ENCODE measurements at regions not wholly inside any gene's neighbourhood (a gene's known extent, or its start where the extent isn't known, plus 50 kb on each side); places are given as distances from the start of the nearest gene placed in this dataset.

GRCh38 chr9:8262625-8263622 lies 463.3 kb upstream of the DMAC1 start:
- no peak for DNase-seq (ENCODE audit: low read depth in 1 of 2, low spot score in 1 of 2)

DNA sequence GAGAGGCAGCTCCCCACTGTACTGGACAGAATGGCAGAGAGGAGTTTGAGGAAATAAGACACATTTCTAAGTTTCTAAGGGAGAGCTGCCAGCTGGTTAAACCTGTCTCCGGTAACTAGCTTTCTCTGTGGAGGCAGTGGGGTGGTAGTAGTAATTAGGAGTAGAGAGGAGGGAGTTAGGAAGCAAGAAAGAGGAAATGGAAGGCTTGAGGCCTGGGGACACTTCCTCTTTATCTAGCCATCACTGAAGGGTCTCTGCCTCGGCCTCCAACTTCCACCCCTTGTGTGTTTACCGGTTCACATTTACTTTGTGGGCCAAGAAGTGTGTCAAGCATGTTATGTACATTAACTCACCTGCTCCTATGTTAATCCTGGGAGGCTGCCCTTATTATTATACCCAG lies 462.2 kb upstream of the DMAC1 start:
- no peak for DNase-seq (ENCODE audit: low read depth in 1 of 2, low spot score in 1 of 2)

DNA sequence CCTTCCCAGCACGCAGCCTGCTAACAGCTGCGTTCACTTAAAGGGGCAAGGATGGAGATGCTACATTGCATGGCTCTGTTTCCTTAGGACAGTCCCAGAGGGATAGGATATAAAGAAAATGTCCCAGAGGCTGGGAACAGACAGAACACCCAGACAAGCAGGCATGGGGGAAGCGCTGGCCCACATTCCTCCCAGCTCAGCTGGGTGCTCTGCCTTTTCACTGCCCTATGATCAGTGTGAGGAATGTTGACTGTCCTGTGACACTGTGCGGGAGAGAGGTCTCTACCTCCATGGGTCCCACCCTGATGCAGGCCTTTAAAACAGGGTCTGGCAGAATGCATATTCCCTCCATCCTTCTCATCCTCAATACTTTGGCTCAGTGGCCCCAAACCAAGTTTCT lies 459.4 kb upstream of the DMAC1 start:
- DNase-seq (ENCODE audit: low read depth in 1 of 2, low spot score in 1 of 2) = no peak

DNA sequence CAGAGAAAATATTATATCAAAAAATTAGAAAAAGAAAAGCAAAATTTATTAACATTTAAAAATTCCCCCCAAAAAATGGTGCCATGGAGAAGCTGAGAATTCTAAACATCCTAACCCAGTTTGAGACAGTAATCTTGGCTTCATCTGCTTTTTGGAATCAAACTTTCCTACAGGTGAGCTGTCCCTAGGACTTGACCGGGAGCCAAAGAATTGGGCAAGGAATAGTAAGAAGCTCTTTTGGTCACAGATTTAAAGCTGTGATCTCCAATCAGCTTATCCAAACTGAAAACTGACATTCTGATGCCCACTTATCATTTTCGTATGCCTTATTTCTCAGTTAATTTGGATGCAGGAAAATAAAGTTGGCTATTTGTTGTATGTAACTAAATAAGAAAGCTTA lies 457.3 kb upstream of the DMAC1 start:
- DNase-seq (ENCODE audit: low read depth in 1 of 2, low spot score in 1 of 2) = no peak

DNA sequence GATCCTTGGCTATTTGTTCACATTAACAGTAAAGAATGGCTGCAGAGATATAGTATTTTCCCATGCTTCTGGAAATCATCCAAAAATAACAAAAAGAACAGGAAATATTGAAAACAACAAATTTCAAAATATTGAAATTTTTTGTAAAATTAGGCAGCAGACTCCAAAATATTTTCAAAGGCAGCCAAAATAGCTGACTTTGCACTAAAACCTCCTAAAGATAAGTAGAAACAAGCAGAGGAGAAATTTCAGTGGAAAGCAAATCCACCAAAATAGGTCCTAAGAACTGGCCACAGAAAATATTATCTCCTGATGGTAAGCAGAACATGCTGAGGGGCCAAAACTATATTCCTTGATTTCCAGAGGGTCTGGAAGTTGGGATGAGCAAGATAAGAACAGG lies 456.3 kb upstream of the DMAC1 start:
- no peak for DNase-seq (ENCODE audit: low read depth in 1 of 2, low spot score in 1 of 2)

DNA sequence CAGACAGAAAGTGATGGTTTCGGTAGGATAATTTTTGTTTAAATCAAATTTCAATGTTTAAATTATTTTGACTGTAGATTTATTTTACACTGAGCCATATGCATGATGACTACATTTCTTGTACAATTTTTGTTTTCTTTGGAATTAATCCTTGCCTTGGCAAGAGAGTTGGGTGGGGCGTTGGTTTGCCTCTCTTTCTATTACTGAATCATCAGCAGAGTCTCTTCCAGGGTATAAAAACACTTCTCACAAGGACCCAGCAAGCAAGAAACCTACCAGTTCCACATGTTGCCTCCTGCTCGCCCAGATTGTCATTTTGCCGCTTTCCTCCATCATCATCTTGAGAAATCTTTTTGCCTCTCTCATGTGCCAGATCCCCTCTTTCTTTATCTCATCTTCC lies 455.0 kb upstream of the DMAC1 start:
- no peak for DNase-seq (ENCODE audit: low read depth in 1 of 2, low spot score in 1 of 2)

DNA sequence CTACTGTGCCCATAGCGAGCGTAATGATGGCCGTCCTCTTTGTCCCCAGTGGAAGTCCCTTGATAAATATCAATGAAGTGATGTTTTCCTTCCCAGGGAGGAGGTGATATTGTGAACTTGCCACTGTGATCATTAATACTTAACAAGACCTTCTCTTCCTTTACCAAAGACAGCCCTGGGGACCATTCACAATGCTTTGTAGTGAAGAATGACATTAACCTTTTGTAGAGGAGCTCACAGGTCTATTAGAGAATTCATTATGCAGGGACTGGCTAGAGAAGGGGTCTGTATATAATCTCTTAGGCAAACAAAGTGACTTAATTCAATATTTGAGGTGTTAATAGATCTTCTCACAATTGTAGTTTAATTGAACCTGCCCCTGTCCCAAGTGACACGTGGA lies 452.9 kb upstream of the DMAC1 start:
- no peak for DNase-seq (ENCODE audit: low read depth in 1 of 2, low spot score in 1 of 2)

DNA sequence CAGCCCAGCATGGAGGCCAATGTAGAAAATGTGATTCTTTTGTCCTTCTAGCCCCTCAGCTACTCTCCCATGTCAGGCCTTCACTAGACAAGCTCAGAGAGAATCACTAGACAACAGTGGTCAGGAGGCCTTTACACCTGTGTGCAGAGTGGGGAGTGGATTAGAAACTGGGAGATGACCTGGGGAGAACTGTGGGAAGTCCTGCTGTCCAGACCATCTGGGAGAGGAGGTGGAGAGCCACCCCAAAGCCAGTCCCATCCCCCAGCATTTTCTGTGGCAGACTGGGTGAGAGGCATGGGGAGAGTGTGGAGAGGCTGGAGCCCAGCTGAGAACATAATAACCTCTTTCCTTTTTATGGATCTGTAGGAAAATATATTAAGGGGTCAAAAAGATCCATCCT lies 452.0 kb upstream of the DMAC1 start:
- DNase-seq (ENCODE audit: low read depth in 1 of 2, low spot score in 1 of 2) = no peak

- no peak for DNase-seq (ENCODE audit: low read depth in 1 of 2, low spot score in 1 of 2)
Observed at GRCh38 chr9:8244505-8245092, 445.0 kb upstream of the DMAC1 start.

DNA sequence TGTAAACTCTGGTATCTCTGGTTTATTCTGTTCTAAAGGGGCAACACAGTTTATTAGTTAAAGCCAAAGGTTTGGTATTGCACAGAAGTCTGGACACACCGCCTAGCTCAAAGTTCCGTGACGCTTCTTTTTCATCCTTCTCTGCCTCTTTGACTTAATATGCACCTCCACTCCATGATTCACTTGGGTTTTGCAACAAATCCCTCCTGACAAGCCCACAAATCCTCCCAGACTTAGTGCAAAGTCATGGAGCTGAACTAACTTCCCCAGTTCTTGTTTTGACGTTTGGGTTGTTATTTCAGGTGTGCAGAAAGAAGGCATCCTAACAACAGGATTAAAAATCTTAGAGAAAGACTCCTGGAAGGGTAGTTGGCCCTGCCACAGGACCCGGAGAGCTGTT lies 441.6 kb upstream of the DMAC1 start:
- no peak for DNase-seq (ENCODE audit: low read depth in 1 of 2, low spot score in 1 of 2)

GRCh38 chr9:8237096-8237495 lies 437.5 kb upstream of the DMAC1 start:
- no peak for DNase-seq (ENCODE audit: low read depth in 1 of 2, low spot score in 1 of 2)

DNA sequence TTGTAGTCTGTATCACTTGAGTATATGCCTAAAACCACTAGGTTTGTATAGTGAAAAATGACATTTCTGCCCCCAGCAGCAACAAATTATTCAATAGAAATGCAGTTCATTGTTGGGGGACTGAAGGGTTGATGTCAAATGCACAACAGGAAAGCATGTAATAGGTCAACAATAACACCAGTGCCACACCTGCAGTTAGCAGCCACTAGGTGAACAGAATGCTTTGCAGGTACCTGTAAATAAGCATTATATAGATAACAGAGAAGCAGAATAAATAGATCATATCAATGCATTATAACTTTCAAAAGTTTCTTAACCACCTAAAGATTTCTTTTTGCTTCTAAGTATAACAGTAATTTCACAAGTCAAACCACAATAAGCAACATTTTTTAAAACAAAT lies 435.9 kb upstream of the DMAC1 start:
- no peak for DNase-seq (ENCODE audit: low read depth in 1 of 2, low spot score in 1 of 2)

GRCh38 chr9:8234316-8234715 lies 434.7 kb upstream of the DMAC1 start:
- no peak for DNase-seq (ENCODE audit: low read depth in 1 of 2, low spot score in 1 of 2)

DNA sequence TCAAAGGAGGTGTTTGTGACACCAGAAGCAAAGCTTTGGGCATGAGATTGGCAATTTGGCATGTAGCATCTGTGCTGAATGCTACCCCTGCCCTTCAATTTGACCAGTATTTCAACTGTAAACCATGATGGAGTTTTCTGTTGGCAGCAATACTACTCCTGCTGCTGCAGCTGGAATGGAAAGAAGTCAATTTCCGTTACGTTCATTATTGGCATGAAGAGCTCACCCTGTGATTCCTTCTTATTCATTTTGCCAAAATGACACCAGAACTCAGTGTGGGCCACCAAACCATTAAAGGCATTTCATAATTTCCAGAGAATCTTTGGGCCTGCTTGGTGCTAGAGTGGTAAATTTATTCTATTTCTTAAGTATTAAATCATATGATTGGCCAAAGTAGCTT lies 433.1 kb upstream of the DMAC1 start:
- DNase-seq (ENCODE audit: low read depth in 1 of 2, low spot score in 1 of 2) = no peak

DNA sequence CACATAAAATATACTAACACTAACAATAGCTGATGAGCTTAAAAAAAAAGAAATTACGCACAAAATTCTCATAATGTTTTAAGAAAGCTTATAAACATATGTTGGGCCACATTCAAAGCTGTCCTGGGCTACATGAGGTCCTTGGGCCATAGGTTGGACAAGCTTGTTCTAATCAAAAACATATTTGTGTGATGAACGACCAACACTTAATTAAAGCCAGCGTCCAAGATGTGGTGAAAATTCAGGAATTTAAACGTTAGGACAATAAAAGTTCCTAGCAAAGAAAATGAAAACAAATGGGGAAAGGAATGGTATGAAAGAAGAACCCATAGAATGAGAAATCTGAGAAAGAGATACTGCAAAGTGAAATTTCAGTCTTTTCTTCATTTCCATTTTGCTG lies 429.6 kb upstream of the DMAC1 start:
- DNase-seq (ENCODE audit: low read depth in 1 of 2, low spot score in 1 of 2) = no peak

GRCh38 chr9:8224381-8224801 lies 424.8 kb upstream of the DMAC1 start:
- DNase-seq (ENCODE audit: low read depth in 1 of 2, low spot score in 1 of 2) = no peak

- no peak for DNase-seq (ENCODE audit: low read depth in 1 of 2, low spot score in 1 of 2)
Observed at GRCh38 chr9:8223861-8224260, 424.3 kb upstream of the DMAC1 start.

DNA sequence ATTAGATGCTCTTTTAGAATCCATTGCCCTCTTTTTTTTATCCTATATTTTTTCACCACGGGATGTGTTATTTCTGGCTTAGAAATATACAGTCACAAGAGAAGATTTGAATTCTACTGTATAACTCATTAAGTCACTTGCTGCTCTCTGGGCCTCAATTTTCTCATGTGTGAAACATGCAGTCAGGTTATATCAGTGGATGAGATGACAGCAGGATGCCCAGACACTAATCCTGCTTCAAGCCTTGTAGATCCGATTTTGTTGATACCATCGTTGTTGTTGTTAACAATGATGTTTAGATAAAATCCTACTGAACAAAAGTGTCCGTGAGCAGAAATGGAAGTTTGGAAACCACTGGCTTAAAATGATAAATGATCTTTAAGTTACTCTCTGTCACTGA lies 421.9 kb upstream of the DMAC1 start:
- no peak for DNase-seq (ENCODE audit: low read depth in 1 of 2, low spot score in 1 of 2)

DNA sequence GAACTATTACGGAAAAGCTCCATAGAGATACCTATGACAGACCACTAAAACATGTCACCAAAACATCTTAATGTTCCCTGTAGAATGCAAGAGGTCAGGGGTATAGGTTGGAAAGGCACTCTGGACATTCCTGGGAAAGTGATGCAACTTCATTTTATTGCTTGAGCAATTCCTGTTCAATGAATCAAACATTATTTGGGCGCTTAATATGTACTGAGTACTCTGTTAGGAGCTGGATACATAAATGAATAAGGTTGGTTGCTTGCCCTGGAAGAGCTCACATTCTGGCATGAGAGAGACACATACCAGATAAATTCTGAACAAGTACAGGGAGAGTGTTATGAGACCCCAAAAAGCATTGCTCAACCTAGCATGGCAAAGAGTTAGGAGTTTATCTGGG lies 408.9 kb upstream of the DMAC1 start:
- no peak for DNase-seq (ENCODE audit: low read depth in 1 of 2, low spot score in 1 of 2)

GRCh38 chr9:8207596-8207995 lies 408.0 kb upstream of the DMAC1 start:
- no peak for DNase-seq (ENCODE audit: low read depth in 1 of 2, low spot score in 1 of 2)

- no peak for DNase-seq (ENCODE audit: low read depth in 1 of 2, low spot score in 1 of 2)
Observed at GRCh38 chr9:8206720-8207119, 407.1 kb upstream of the DMAC1 start.

DNA sequence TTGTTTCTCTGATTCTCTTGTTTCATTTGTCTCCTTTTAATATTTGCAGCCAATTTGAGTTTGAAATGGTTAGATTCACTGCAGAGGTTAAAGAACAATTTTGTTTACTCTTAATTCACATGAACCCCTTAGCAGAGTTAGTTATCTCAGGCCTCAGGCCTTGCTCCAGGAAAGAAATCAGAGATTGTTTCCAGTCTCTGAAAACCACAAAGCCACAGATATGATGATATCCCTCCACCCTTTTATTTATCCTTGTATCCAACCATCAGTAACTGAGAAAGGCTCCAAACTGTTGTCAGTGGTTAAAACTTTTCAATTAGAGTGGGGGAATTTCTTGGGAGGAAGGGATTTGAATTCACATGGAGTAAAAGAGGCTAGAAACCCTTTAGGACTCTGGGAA lies 406.0 kb upstream of the DMAC1 start:
- no peak for DNase-seq (ENCODE audit: low read depth in 1 of 2, low spot score in 1 of 2)

DNA sequence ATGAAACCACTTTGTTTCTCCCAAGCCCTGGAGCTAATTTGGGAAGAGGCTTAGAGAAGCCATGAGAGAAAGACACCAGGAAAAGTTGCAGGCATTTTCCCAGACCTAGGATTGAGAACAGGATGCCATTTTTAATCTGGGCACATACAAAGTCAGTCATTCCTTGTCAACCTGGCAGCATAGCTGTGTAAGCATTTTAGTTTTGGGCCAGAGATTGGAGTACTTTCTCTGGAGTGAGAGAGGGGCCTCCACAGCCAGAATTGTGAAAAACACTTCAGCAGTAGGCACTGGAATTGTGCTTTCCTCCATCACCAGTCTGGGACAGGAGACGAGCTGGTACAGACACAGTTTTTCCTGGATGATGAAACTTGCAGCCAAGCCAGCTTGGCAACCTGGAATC lies 390.3 kb upstream of the DMAC1 start:
- DNase-seq (ENCODE audit: low read depth in 1 of 2, low spot score in 1 of 2) = no peak

Data from stimulated activated CD4-positive, alpha-beta T cell treated with anti-CD3 and anti-CD28 coated beads, Interleukin-15, amount 100 ng/mL, for 1 hour (primary cell).